ENCODE measurements at regions not wholly inside any gene's neighbourhood (a gene's known extent, or its start where the extent isn't known, plus 50 kb on each side); places are given as distances from the start of the nearest gene placed in this dataset.

- DNase-seq = no peak
Observed at GRCh38 chr12:107283652-107284051, 190.3 kb upstream of the CRY1 start.

GRCh38 chr12:107284692-107285091 is 191.3 kb upstream of the CRY1 start:
- DNase-seq = no peak

GRCh38 chr12:107287436-107288413 is 194.4 kb upstream of the CRY1 start:
- no peak for DNase-seq

- peak; percentile 36 for DNase-seq
Observed at GRCh38 chr12:107288414-107289127, 195.2 kb upstream of the CRY1 start.

GRCh38 chr12:107291018-107291417 is 197.7 kb upstream of the CRY1 start:
- DNase-seq = no peak

- no peak for DNase-seq
Observed at GRCh38 chr12:107296681-107297089, 203.3 kb upstream of the CRY1 start.

- DNase-seq = no peak
Observed at GRCh38 chr12:107302649-107303341, 209.4 kb upstream of the CRY1 start.

- no peak for DNase-seq
Observed at GRCh38 chr12:107304588-107305532, 211.5 kb upstream of the CRY1 start.

- DNase-seq = no peak
Observed at GRCh38 chr12:107306141-107306659, 212.9 kb upstream of the CRY1 start.

GRCh38 chr12:107308310-107308709 is 215.0 kb upstream of the CRY1 start:
- no peak for DNase-seq

GRCh38 chr12:107309020-107309419 is 215.7 kb upstream of the CRY1 start:
- DNase-seq = no peak

- DNase-seq = no peak
Observed at GRCh38 chr12:107310621-107311020, 217.3 kb upstream of the CRY1 start.

- no peak for DNase-seq
Observed at GRCh38 chr12:107311682-107312081, 218.3 kb upstream of the CRY1 start.

- DNase-seq = peak; percentile 97
Observed at GRCh38 chr12:107317751-107318555, 224.6 kb upstream of the CRY1 start.

- no peak for DNase-seq
Observed at GRCh38 chr12:107318556-107318805, 225.1 kb upstream of the CRY1 start.

- DNase-seq = peak; percentile 52
Observed at GRCh38 chr12:107318806-107319532, 225.6 kb upstream of the CRY1 start.

GRCh38 chr12:107319533-107320032 is 226.2 kb upstream of the CRY1 start:
- peak; percentile 50 for DNase-seq

GRCh38 chr12:107320033-107320928 is 226.9 kb upstream of the CRY1 start:
- DNase-seq = peak; percentile 72

- peak; percentile 82 for DNase-seq
Observed at GRCh38 chr12:107320929-107321631, 227.7 kb upstream of the CRY1 start.

All from NCI-H146 (cell line).